ENCODE measurements at regions not wholly inside any gene's neighbourhood (a gene's known extent, or its start where the extent isn't known, plus 50 kb on each side); places are given as distances from the start of the nearest gene placed in this dataset.

GRCh38 chr12:91685917-91686316 lies 459.7 kb downstream of the BTG1 start:
- no peak for TF ChIP-seq CTCF (IDR thresholded peaks at IDR 0.05; ENCODE audit: unreplicated experiment)
- ChIA-PET CTCF (interaction anchor here (0.6 kb wide), 1 partner anchor 45 kb away, joined by 3 read pairs; no protein-coding TSS in a partner anchor), POLR2A (interaction anchor here (0.8 to 1.5 kb wide), 3 partner anchors 10 to 305 kb away, joined by 3 to 4 read pairs (median 3); no protein-coding TSS in a partner anchor)
- peak overlapping the region; percentile 24 for H3K27ac Mint-ChIP-seq (ENCODE audit: low read depth, unreplicated experiment)
- intact Hi-C loops (cut with micrococcal nuclease), result no loop called here
- H3K36me3 Mint-ChIP-seq (ENCODE audit: insufficient read depth, unreplicated experiment), result no peaks in the 10 kb centered on the region
- no peak overlapping the region for H3K4me3 Mint-ChIP-seq (ENCODE audit: unreplicated experiment)
- peaks cover 20% of the 10 kb centered on the region for H3K4me1 Mint-ChIP-seq (ENCODE audit: insufficient read depth, unreplicated experiment)
- H3K27me3 Mint-ChIP-seq (ENCODE audit: insufficient read depth, unreplicated experiment), result no peaks in the 10 kb centered on the region
- H3K9me3 Mint-ChIP-seq (ENCODE audit: unreplicated experiment), result no peaks in the 10 kb centered on the region
- peak; percentile 53 for DNase-seq (ENCODE audit: unreplicated experiment)
- BruUV-seq (replicated peaks), result no TSS peak

- Mint-ChIP-seq H3K36me3 (ENCODE audit: insufficient read depth, unreplicated experiment) (no peaks in the 10 kb centered on the region), H3K27me3 (ENCODE audit: insufficient read depth, unreplicated experiment) (no peaks in the 10 kb centered on the region), H3K4me3 (ENCODE audit: unreplicated experiment) (no peak overlapping the region), H3K9me3 (ENCODE audit: unreplicated experiment) (no peaks in the 10 kb centered on the region), H3K27ac (ENCODE audit: low read depth, unreplicated experiment) (no peak overlapping the region), H3K4me1 (ENCODE audit: insufficient read depth, unreplicated experiment) (peaks cover 12% of the 10 kb centered on the region)
- ChIA-PET CTCF (interaction anchor here (1.0 kb wide), 1 partner anchor 77 kb away, joined by 3 read pairs; no protein-coding TSS in a partner anchor), POLR2A (no interaction called here)
- intact Hi-C loops (cut with micrococcal nuclease), result no loop called here
- DNase-seq (ENCODE audit: unreplicated experiment), result no peak
- no peak for TF ChIP-seq CTCF (IDR thresholded peaks at IDR 0.05; ENCODE audit: unreplicated experiment)
- no TSS peak for BruUV-seq (replicated peaks)
Observed at GRCh38 chr12:91681751-91682150, 463.9 kb downstream of the BTG1 start.

GRCh38 chr12:91680864-91681263 lies 464.8 kb downstream of the BTG1 start:
- no peak overlapping the region for H3K27ac Mint-ChIP-seq (ENCODE audit: low read depth, unreplicated experiment)
- BruUV-seq (replicated peaks), result no TSS peak
- TF ChIP-seq CTCF (IDR thresholded peaks at IDR 0.05; ENCODE audit: unreplicated experiment), result no peak
- ChIA-PET POLR2A (interaction anchor here (1.1 kb wide), 1 partner anchor 11 kb away, joined by 3 read pairs; no protein-coding TSS in a partner anchor), CTCF (interaction anchor here (1.0 kb wide), 1 partner anchor 76 kb away, joined by 3 read pairs; no protein-coding TSS in a partner anchor)
- H3K27me3 Mint-ChIP-seq (ENCODE audit: insufficient read depth, unreplicated experiment), result no peaks in the 10 kb centered on the region
- no peaks in the 10 kb centered on the region for H3K9me3 Mint-ChIP-seq (ENCODE audit: unreplicated experiment)
- DNase-seq (ENCODE audit: unreplicated experiment), result no peak
- H3K4me3 Mint-ChIP-seq (ENCODE audit: unreplicated experiment), result no peak overlapping the region
- intact Hi-C loops (cut with micrococcal nuclease), result no loop called here
- no peaks in the 10 kb centered on the region for H3K36me3 Mint-ChIP-seq (ENCODE audit: insufficient read depth, unreplicated experiment)
- peaks cover 8% of the 10 kb centered on the region for H3K4me1 Mint-ChIP-seq (ENCODE audit: insufficient read depth, unreplicated experiment)

- Mint-ChIP-seq H3K36me3 (ENCODE audit: insufficient read depth, unreplicated experiment) (no peaks in the 10 kb centered on the region), H3K27me3 (ENCODE audit: insufficient read depth, unreplicated experiment) (no peaks in the 10 kb centered on the region), H3K4me3 (ENCODE audit: unreplicated experiment) (no peak overlapping the region), H3K9me3 (ENCODE audit: unreplicated experiment) (no peaks in the 10 kb centered on the region), H3K27ac (ENCODE audit: low read depth, unreplicated experiment) (no peak overlapping the region), H3K4me1 (ENCODE audit: insufficient read depth, unreplicated experiment) (peaks cover 6% of the 10 kb centered on the region)
- BruUV-seq (replicated peaks), result no TSS peak
- no peak for DNase-seq (ENCODE audit: unreplicated experiment)
- intact Hi-C loops (cut with micrococcal nuclease), result no loop called here
- ChIA-PET POLR2A (interaction anchor here (1.4 kb wide), 1 partner anchor 10 kb away, joined by 6 read pairs; no protein-coding TSS in a partner anchor), CTCF (no interaction called here)
- TF ChIP-seq CTCF (IDR thresholded peaks at IDR 0.05; ENCODE audit: unreplicated experiment), result no peak
Observed at GRCh38 chr12:91677556-91677955, 468.1 kb downstream of the BTG1 start.

Data from MCF 10A (cell line).